NCI-H1436 (cell line): ENCODE measurements at regions not wholly inside any gene's neighbourhood (a gene's known extent, or its start where the extent isn't known, plus 50 kb on each side); places are given as distances from the start of the nearest gene placed in this dataset.
A peak's percentile ranks its signal among the peaks of the same experiment; 100 is the strongest.
"Not testable (repeated sequence)": the region's sequence is repeated elsewhere in the genome, so short reads cannot be mapped to it uniquely, and the experiment has no call there.

ENCODE experiments used
- DNase-seq: peaks from one replicate; lab custom pipeline; 2025; lab: John Stamatoyannopoulos, UW

GRCh38 chr10:2543142-2543886 is 524.0 kb upstream of the PFKP start:
- no peak for DNase-seq

- DNase-seq: no peak
These were observed 526.2 kb upstream of the PFKP start for GRCh38 chr10:2541176-2541575.

GRCh38 chr10:2529945-2530344 is 537.4 kb upstream of the PFKP start:
- peak; percentile 26 for DNase-seq

- no peak for DNase-seq
These were observed 541.6 kb upstream of the PFKP start for GRCh38 chr10:2525781-2526180.

GRCh38 chr10:2519139-2519538 is 548.2 kb upstream of the PFKP start:
- DNase-seq: no peak

GRCh38 chr10:2509081-2509531 is 558.2 kb upstream of the PFKP start:
- no peak for DNase-seq

GRCh38 chr10:2501366-2501940 is 565.9 kb upstream of the PFKP start:
- not testable (repeated sequence) for DNase-seq

GRCh38 chr10:2494399-2494798 is 572.9 kb upstream of the PFKP start:
- DNase-seq: no peak

- DNase-seq: no peak
These were observed 578.8 kb upstream of the PFKP start for GRCh38 chr10:2488446-2489005.

- DNase-seq: no peak
These were observed 579.4 kb upstream of the PFKP start for GRCh38 chr10:2487921-2488320.

- no peak for DNase-seq
These were observed 588.7 kb upstream of the PFKP start for GRCh38 chr10:2478656-2479055.

- no peak for DNase-seq
These were observed 590.4 kb upstream of the PFKP start for GRCh38 chr10:2476812-2477553.

GRCh38 chr10:2476218-2476811 is 591.0 kb upstream of the PFKP start:
- DNase-seq: no peak

- no peak for DNase-seq
These were observed 591.6 kb upstream of the PFKP start for GRCh38 chr10:2475711-2476217.

- no peak for DNase-seq
These were observed 595.5 kb upstream of the PFKP start for GRCh38 chr10:2471811-2472210.

GRCh38 chr10:2469802-2470201 is 597.5 kb upstream of the PFKP start:
- DNase-seq: no peak

- DNase-seq: no peak
These were observed 602.9 kb upstream of the PFKP start for GRCh38 chr10:2464483-2464882.

GRCh38 chr10:2463316-2463715 is 604.0 kb upstream of the PFKP start:
- DNase-seq: no peak

- DNase-seq: no peak
These were observed 604.8 kb upstream of the PFKP start for GRCh38 chr10:2462581-2462980.

- DNase-seq: no peak
These were observed 606.5 kb upstream of the PFKP start for GRCh38 chr10:2460812-2461211.

- no peak for DNase-seq
These were observed 607.6 kb upstream of the PFKP start for GRCh38 chr10:2459713-2460112.

- no peak for DNase-seq
These were observed 610.5 kb upstream of the PFKP start for GRCh38 chr10:2456834-2457233.
